GM12878 (cell line): ENCODE measurements at regions not wholly inside any gene's neighbourhood (a gene's known extent, or its start where the extent isn't known, plus 50 kb on each side); places are given as distances from the start of the nearest gene placed in this dataset.

Experiments used
- ATAC-seq: fragments of 200-7000 bp; cut with Tn5 transposase; 3 replicates; pipeline ENCODE4 v1.9.1; 2020; ENCODE audit warnings: mild to moderate bottlenecking, moderate library complexity
- BruUV-seq: library from RNA; stranded (reverse); fragments of 400-500 nt; replicated peaks from 2 replicates; lab custom pipeline; 2021; lab: Mats Ljungman, UMichigan
- CTCF ChIA-PET: fragments of 300-600 bp; sonication (Branson Sonifier 250); formaldehyde crosslinking; extraction: SDS; loops from one replicate; lab custom pipeline; 2021; ENCODE audit warnings: inconsistent platforms; lab: Yijun Ruan, JAX
- POLR2A ChIA-PET: fragments of 350-600 bp; formaldehyde crosslinking; extraction: SDS; loops from one replicate; lab custom pipeline; 2021; ENCODE audit warnings: inconsistent platforms; lab: Charles Lee
- RAD21 ChIA-PET: fragments of 300-600 bp; sonication (Branson Sonifier 250); formaldehyde crosslinking; loops from one replicate; lab custom pipeline; 2023; ENCODE audit warnings: antibody characterized with exemption; ENCODE audit not compliant: unreplicated experiment; lab: Charles Lee
- SMC1A ChIA-PET: fragments of 300-600 bp; sonication (Branson Sonifier 250); formaldehyde crosslinking; loops from one replicate; lab custom pipeline; 2023; ENCODE audit not compliant: unreplicated experiment, uncharacterized antibody; lab: Charles Lee
- DNase-seq: peaks from one replicate; pipeline ENCODE4 v3.0.0-alpha.2; 2011; ENCODE audit warnings: low read depth, low spot score
- FAIRE-seq: peaks from 3 replicates; lab custom pipeline; 2011; peaks lifted over from hg19 to GRCh38; lab: Jason Lieb, UNC
- H2AFZ ChIP-seq: 2 replicates; pipeline ENCODE4 v1.6.0; 2011; ENCODE audit warnings: low read depth, low read length, control low read depth; ENCODE audit not compliant: control insufficient read depth
- H3K27ac ChIP-seq: 2 replicates; pipeline ENCODE4 v1.5.1; 2011; ENCODE audit warnings: control low read depth; ENCODE audit not compliant: control insufficient read depth, insufficient read depth
- H3K27me3 ChIP-seq, 2 experiments: replicated peaks in 1 of 2; 2 replicates each; pipeline versions ENCODE4 v1.6.0 to v1.6.1; 2011; ENCODE audit warnings: low read length in 1 of 2; ENCODE audit not compliant: control insufficient read depth in 2 of 2, insufficient read depth in 2 of 2
- H3K36me3 ChIP-seq, 2 experiments: 2 replicates each; pipeline ENCODE4 v1.5.1; 2011; ENCODE audit warnings: low read length in 1 of 2; ENCODE audit not compliant: control insufficient read depth in 2 of 2, insufficient read depth in 2 of 2
- H3K4me1 ChIP-seq: 2 replicates; pipeline ENCODE4 v1.6.1; 2011; ENCODE audit warnings: mild to moderate bottlenecking, low read length, moderate library complexity, mixed read lengths; ENCODE audit not compliant: control insufficient read depth, insufficient read depth
- H3K4me2 ChIP-seq: 2 replicates; pipeline ENCODE4 v1.6.0; 2011; ENCODE audit warnings: control low read depth; ENCODE audit not compliant: control insufficient read depth, insufficient read depth
- H3K4me3 ChIP-seq: fragments of 200-600 bp; sonication (generic); 2 replicates; pipeline ENCODE4 v1.5.1; 2016
- H3K79me2 ChIP-seq: 2 replicates; pipeline ENCODE4 v1.6.0; 2011; ENCODE audit warnings: low read length; ENCODE audit not compliant: control insufficient read depth, insufficient read depth
- H3K9ac ChIP-seq: 2 replicates; pipeline ENCODE4 v1.8.0; 2011; ENCODE audit warnings: low read length, control low read depth, mixed read lengths; ENCODE audit not compliant: control insufficient read depth, insufficient read depth
- H3K9me3 ChIP-seq: replicated peaks from 3 replicates; pipeline ENCODE4 v1.5.1; 2011; ENCODE audit warnings: mild to moderate bottlenecking, low read length; ENCODE audit not compliant: control insufficient read depth, insufficient read depth
- H4K20me1 ChIP-seq: 2 replicates; pipeline ENCODE4 v1.6.0; 2011; ENCODE audit not compliant: control insufficient read depth, insufficient read depth
- CBX3 ChIP-seq: fragments of 200-600 bp; sonication (generic); IDR thresholded peaks from 2 replicates; pipeline ENCODE4 v1.6.1; 2016; ENCODE audit warnings: low read depth, borderline replicate concordance
- EGR1 ChIP-seq, 2 experiments: IDR thresholded peaks; 1 replicate in 1 of 2; 2 replicates in 1 of 2; pipeline ENCODE4 v1.6.1; 2011 to 2012; ENCODE audit warnings: low read depth in 2 of 2, low read length in 2 of 2, borderline replicate concordance in 1 of 2, mild to moderate bottlenecking in 1 of 2, moderate library complexity in 1 of 2
- KAT2A ChIP-seq: conservative IDR thresholded peaks from 2 replicates; pipeline ENCODE4 v1.6.1; 2011; ENCODE audit warnings: low read depth, low read length; ENCODE audit not compliant: control insufficient read depth
- MEF2B ChIP-seq: fragments of 450-650 bp; IDR thresholded peaks from 2 replicates; pipeline ENCODE4 v1.6.1; 2018; ENCODE audit warnings: mild to moderate bottlenecking, moderate library complexity; ENCODE audit not compliant: partially characterized antibody, poor library complexity, severe bottlenecking
- MTA3 ChIP-seq: IDR thresholded peaks from 2 replicates; pipeline ENCODE4 v1.6.1; 2012; ENCODE audit warnings: low read length, inconsistent platforms, borderline replicate concordance
- NRF1 ChIP-seq: conservative IDR thresholded peaks from 2 replicates; pipeline ENCODE4 v1.6.1; 2011; ENCODE audit warnings: mild to moderate bottlenecking, low read depth, low read length, improper control_type of control experiment
- PML ChIP-seq: IDR thresholded peaks from 2 replicates; pipeline ENCODE4 v1.6.1; 2012; ENCODE audit warnings: low read length, inconsistent platforms
- RFX5 ChIP-seq: IDR thresholded peaks from 2 replicates; pipeline ENCODE4 v1.6.1; 2011; ENCODE audit warnings: low read depth, low read length, improper control_type of control experiment
- SUPT20H ChIP-seq: IDR thresholded peaks from 2 replicates; pipeline ENCODE4 v1.6.1; 2011; ENCODE audit warnings: low read depth, mild to moderate bottlenecking, low read length, moderate library complexity, borderline replicate concordance; ENCODE audit not compliant: control insufficient read depth
- WGBS: methylation state at CpG from one replicate; pipeline ENCODE4 v1.1.6; 2016; ENCODE audit warnings: low lambda C conversion rate; ENCODE audit not compliant: insufficient replicate concordance, insufficient coverage; ENCODE audit errors: missing lambda C conversion rate; 5-methylcytosine and 5-hydroxymethylcytosine counted together
- in situ Hi-C: fragments of 300-500 bp; cut with MboI; formaldehyde crosslinking; loops from 9 replicates; pipeline ENCODE4 v1.14.3; 2018; ENCODE audit warnings: mixed read lengths
- intact Hi-C: fragments of 100-400 bp; cut with micrococcal nuclease; formaldehyde crosslinking; loops from one replicate; pipeline ENCODE4 v1.14.2; 2022; ENCODE audit not compliant: unreplicated experiment
- TF ChIP-seq, protein P1 (sequence below): fragments of 450-650 bp; IDR thresholded peaks from 2 replicates; pipeline ENCODE4 v1.6.1; 2018; ENCODE audit warnings: borderline replicate concordance, mild to moderate bottlenecking; ENCODE audit not compliant: partially characterized antibody
- TF ChIP-seq, protein P2 (sequence below): fragments of 450-650 bp; IDR thresholded peaks from 2 replicates; pipeline ENCODE4 v1.6.1; 2017; ENCODE audit warnings: mild to moderate bottlenecking, moderate library complexity
- TF ChIP-seq, protein P3 (sequence below): fragments of 450-650 bp; IDR thresholded peaks from 2 replicates; pipeline ENCODE4 v1.6.1; 2017; ENCODE audit warnings: low read depth, mild to moderate bottlenecking, moderate library complexity

DNA sequence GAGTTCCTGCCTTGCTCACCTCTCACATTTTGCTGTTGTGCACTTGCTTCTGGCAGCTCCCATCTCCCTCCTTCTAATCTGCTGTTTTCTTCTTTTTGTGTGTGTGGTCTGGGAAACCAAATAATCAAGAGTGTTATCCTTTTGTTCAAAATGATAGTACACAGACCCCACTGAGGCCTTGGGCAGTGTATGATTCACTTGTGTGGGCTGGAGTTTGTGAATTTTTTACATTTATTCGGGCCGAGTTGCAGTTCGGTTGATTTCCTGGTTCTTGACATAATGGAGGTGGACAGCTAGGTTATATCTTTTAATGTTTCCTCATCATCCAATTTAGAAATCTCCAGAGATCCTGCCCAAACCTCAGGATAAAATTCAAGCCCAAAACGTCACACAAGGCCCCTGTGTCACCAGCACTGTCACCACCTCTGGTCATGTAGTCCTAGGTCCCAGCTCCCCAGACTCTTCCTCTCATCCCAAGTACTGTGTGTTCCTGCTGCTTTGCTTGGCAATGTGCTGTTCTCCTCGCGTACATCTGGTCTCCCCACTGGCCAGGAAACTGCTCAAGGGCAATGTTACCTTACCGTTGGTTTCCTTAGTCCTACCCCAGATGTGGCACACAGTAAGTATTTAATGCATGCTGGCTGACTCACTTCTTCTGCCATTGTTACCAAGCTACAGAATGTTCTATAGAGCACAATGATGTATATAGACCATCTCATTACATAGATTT is 55.7 kb upstream of the PHACTR2 start:
- no peak for ATAC-seq
- no peak overlapping the region for H3K27ac ChIP-seq
- H3K4me2 ChIP-seq: no peak overlapping the region
- H4K20me1 ChIP-seq: no peaks in the 10 kb centered on the region; the same call in 1 of the 2 replicates
- no peaks in the 10 kb centered on the region for H3K9me3 ChIP-seq
- SMC1A ChIA-PET: interaction anchor here (1.1 kb wide), 1 partner anchor 16 kb away, joined by 3 read pairs; no protein-coding TSS in a partner anchor
- H2AFZ ChIP-seq: no peak overlapping the region
- 43% methylated on average over 7 of the region's 7 CpGs for WGBS
- no peaks in the 10 kb centered on the region for H3K27me3 ChIP-seq
- no TSS peak for BruUV-seq
- RAD21 ChIA-PET: no interaction called here
- H3K4me1 ChIP-seq: no peaks in the 10 kb centered on the region
- in situ Hi-C loops: no loop called here
- no peaks in the 10 kb centered on the region for H3K79me2 ChIP-seq
- TF ChIP-seq PML (no peak), EGR1 (IDR thresholded peaks at IDR 0.05; ENCODE audit: borderline replicate concordance in 1 of 2, low read depth in 2 of 2, low read length in 2 of 2) (no peak), MEF2B (no peak), RFX5 (no peak), KAT2A (no peak), SUPT20H (no peak), MTA3 (no peak), NRF1 (no peak), CBX3 (no peak)
- TF ChIP-seq, protein P1, sequence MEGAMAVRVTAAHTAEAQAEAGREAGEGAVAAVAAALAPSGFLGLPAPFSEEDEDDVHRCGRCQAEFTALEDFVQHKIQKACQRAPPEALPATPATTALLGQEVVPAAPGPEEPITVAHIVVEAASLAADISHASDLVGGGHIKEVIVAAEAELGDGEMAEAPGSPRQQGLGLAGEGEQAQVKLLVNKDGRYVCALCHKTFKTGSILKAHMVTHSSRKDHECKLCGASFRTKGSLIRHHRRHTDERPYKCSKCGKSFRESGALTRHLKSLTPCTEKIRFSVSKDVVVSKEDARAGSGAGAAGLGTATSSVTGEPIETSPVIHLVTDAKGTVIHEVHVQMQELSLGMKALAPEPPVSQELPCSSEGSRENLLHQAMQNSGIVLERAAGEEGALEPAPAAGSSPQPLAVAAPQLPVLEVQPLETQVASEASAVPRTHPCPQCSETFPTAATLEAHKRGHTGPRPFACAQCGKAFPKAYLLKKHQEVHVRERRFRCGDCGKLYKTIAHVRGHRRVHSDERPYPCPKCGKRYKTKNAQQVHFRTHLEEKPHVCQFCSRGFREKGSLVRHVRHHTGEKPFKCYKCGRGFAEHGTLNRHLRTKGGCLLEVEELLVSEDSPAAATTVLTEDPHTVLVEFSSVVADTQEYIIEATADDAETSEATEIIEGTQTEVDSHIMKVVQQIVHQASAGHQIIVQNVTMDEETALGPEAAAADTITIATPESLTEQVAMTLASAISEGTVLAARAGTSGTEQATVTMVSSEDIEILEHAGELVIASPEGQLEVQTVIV: no peak
- TF ChIP-seq, protein P2, sequence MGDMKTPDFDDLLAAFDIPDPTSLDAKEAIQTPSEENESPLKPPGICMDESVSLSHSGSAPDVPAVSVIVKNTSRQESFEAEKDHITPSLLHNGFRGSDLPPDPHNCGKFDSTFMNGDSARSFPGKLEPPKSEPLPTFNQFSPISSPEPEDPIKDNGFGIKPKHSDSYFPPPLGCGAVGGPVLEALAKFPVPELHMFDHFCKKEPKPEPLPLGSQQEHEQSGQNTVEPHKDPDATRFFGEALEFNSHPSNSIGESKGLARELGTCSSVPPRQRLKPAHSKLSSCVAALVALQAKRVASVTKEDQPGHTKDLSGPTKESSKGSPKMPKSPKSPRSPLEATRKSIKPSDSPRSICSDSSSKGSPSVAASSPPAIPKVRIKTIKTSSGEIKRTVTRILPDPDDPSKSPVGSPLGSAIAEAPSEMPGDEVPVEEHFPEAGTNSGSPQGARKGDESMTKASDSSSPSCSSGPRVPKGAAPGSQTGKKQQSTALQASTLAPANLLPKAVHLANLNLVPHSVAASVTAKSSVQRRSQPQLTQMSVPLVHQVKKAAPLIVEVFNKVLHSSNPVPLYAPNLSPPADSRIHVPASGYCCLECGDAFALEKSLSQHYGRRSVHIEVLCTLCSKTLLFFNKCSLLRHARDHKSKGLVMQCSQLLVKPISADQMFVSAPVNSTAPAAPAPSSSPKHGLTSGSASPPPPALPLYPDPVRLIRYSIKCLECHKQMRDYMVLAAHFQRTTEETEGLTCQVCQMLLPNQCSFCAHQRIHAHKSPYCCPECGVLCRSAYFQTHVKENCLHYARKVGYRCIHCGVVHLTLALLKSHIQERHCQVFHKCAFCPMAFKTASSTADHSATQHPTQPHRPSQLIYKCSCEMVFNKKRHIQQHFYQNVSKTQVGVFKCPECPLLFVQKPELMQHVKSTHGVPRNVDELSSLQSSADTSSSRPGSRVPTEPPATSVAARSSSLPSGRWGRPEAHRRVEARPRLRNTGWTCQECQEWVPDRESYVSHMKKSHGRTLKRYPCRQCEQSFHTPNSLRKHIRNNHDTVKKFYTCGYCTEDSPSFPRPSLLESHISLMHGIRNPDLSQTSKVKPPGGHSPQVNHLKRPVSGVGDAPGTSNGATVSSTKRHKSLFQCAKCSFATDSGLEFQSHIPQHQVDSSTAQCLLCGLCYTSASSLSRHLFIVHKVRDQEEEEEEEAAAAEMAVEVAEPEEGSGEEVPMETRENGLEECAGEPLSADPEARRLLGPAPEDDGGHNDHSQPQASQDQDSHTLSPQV: no peak
- TF ChIP-seq, protein P3, sequence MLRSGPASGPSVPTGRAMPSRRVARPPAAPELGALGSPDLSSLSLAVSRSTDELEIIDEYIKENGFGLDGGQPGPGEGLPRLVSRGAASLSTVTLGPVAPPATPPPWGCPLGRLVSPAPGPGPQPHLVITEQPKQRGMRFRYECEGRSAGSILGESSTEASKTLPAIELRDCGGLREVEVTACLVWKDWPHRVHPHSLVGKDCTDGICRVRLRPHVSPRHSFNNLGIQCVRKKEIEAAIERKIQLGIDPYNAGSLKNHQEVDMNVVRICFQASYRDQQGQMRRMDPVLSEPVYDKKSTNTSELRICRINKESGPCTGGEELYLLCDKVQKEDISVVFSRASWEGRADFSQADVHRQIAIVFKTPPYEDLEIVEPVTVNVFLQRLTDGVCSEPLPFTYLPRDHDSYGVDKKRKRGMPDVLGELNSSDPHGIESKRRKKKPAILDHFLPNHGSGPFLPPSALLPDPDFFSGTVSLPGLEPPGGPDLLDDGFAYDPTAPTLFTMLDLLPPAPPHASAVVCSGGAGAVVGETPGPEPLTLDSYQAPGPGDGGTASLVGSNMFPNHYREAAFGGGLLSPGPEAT: no peak
- intact Hi-C loops: no loop called here
- CTCF ChIA-PET: interaction anchor here (0.6 to 1.6 kb wide), 2 partner anchors 10 to 57 kb away, joined by 3 to 4 read pairs; no protein-coding TSS in a partner anchor
- no peaks in the 10 kb centered on the region for H3K36me3 ChIP-seq
- no peak for FAIRE-seq
- DNase-seq: no peak
- POLR2A ChIA-PET: no interaction called here
- H3K4me3 ChIP-seq: no peak overlapping the region
- H3K9ac ChIP-seq: no peak overlapping the region
